ENCODE measurements at regions not wholly inside any gene's neighbourhood (a gene's known extent, or its start where the extent isn't known, plus 50 kb on each side); places are given as distances from the start of the nearest gene placed in this dataset.

- DNase-seq (ENCODE audit: low spot score) = peak; percentile 5
- Histone ChIP-seq H3K9me3 (no peaks in the 10 kb centered on the region), H3K27me3 (no peaks in the 10 kb centered on the region), H3K4me3 (no peak overlapping the region), H3K4me1 (no peaks in the 10 kb centered on the region), H3K36me3 (no peaks in the 10 kb centered on the region), H3K27ac (no peak overlapping the region)
- no peak for TF ChIP-seq CTCF (IDR thresholded peaks at IDR 0.05)
Observed at GRCh38 chr22:49406047-49406650, 421.5 kb downstream of the BRD1 start.

GRCh38 chr22:49405590-49405989 lies 422.1 kb downstream of the BRD1 start:
- Histone ChIP-seq H3K9me3 (no peaks in the 10 kb centered on the region), H3K36me3 (no peaks in the 10 kb centered on the region), H3K4me1 (no peaks in the 10 kb centered on the region), H3K27me3 (no peaks in the 10 kb centered on the region), H3K4me3 (no peak overlapping the region), H3K27ac (no peak overlapping the region)
- TF ChIP-seq CTCF (IDR thresholded peaks at IDR 0.05) = no peak
- DNase-seq (ENCODE audit: low spot score) = peak; percentile 7

- H3K27ac ChIP-seq = no peak overlapping the region
- H3K27me3 ChIP-seq = no peaks in the 10 kb centered on the region
- TF ChIP-seq CTCF (IDR thresholded peaks at IDR 0.05) = no peak
Observed at GRCh38 chr22:49404576-49405241, 423.0 kb downstream of the BRD1 start.

GRCh38 chr22:49404020-49404419 lies 423.7 kb downstream of the BRD1 start:
- Histone ChIP-seq H3K4me3 (no peak overlapping the region), H3K9me3 (no peaks in the 10 kb centered on the region), H3K27me3 (no peaks in the 10 kb centered on the region), H3K27ac (no peak overlapping the region), H3K4me1 (no peaks in the 10 kb centered on the region), H3K36me3 (no peaks in the 10 kb centered on the region)
- DNase-seq (ENCODE audit: low spot score) = peak; percentile 9
- no peak for TF ChIP-seq CTCF (IDR thresholded peaks at IDR 0.05)

More at GRCh38 chr22:49404576-49405241, 423.0 kb downstream of the BRD1 start:
- peak; percentile 50 for DNase-seq (ENCODE audit: low spot score)
- H3K4me3 ChIP-seq = no peak overlapping the region
- no peaks in the 10 kb centered on the region for H3K36me3 ChIP-seq
- no peaks in the 10 kb centered on the region for H3K9me3 ChIP-seq
- H3K4me1 ChIP-seq = no peaks in the 10 kb centered on the region

- H3K9me3 ChIP-seq = no peaks in the 10 kb centered on the region
- no peaks in the 10 kb centered on the region for H3K36me3 ChIP-seq
- no peak overlapping the region for H3K27ac ChIP-seq
- no peaks in the 10 kb centered on the region for H3K4me1 ChIP-seq
- peak; percentile 18 for DNase-seq (ENCODE audit: low spot score)
- no peak for TF ChIP-seq CTCF (IDR thresholded peaks at IDR 0.05)
- no peaks in the 10 kb centered on the region for H3K27me3 ChIP-seq
- no peak overlapping the region for H3K4me3 ChIP-seq
Observed at GRCh38 chr22:49403102-49403501, 424.6 kb downstream of the BRD1 start.

Data from right atrium auricular region (tissue), 2 donors.